CD4-positive, alpha-beta T cell treated with Interleukin-15 for 1 hour (primary cell): ENCODE measurements at regions not wholly inside any gene's neighbourhood (a gene's known extent, or its start where the extent isn't known, plus 50 kb on each side); places are given as distances from the start of the nearest gene placed in this dataset.
"Not testable (repeated sequence)": the region's sequence is repeated elsewhere in the genome, so short reads cannot be mapped to it uniquely, and the experiment has no call there.

ENCODE experiments used
- DNase-seq: peaks from one replicate; pipeline ENCODE4 v3.0.0-alpha.2; 2020

- DNase-seq: no peak
Observed at GRCh38 chr20:48461091-48461734, 366.6 kb downstream of the PREX1 start.

- no peak for DNase-seq
Observed at GRCh38 chr20:48460681-48461080, 367.1 kb downstream of the PREX1 start.

DNA sequence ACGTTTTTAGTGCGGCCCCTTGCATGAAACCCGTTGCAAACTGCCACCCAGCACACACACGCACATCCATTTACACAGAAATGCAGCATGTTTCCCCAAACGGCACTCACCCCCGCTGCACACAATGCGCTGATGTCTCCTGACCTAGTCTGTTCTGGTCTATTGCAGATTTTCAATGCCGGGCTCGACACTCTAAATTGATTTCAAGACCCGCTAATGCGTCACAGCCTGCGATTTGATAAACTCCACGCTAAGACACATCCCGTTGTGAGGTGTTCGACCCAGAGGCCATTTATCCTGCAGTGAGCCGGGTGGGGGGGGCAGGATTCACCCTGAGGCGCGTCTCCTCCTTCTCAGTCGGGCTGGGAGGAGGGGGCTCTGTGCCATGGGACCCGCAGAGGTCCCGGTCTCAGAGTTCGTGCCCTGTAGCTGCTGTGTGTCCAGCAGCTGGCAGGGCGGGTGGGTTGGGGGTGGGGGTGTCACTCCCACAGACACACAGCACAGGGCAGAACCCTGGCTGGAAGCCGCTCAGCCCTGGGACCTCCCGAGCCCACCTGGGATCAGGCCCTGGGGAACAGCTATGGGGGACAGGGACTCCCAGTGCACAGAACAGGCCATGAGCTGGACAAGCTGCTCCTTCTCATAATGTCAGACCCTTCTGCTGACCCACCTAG lies 367.9 kb downstream of the PREX1 start:
- peak; percentile 7 for DNase-seq

DNA sequence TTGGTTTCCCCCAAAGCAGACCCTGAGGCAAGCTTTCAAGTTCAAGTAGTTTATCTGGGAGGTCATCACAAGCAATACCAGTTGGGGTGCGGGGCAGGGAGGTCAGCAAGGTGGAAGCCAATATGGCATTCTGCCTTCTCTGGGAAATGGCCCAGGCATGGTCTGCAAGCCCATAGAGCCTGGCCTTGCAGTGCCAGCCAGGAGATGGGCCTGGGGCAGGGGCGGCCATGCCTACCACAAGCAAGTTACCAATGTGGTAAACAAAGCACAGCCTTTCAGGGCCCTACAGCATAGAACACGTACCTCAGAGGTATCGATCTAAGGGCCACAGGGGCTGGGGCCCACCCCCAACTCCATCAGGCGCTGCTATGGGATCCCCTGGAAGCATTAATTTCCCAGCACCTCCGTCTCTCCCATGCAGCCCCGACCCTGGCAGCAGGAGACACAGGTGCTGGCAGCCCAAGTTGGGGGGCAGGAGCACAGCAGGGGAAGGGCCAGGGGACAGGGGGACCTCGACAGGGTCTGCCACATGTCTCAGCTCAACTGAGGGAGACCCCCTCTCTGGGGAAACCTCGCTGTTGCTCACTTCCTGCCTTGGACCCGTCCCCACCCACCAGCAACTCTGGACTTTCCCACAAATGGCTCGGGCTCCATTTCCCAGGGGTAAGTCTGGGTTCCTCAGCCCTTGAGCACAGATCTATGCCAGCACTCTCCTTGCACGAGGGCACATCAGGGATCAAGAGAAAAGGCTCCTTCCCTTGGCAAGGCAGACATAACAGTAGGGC lies 369.0 kb downstream of the PREX1 start:
- DNase-seq: peak; percentile 10

- no peak for DNase-seq
Observed at GRCh38 chr20:48458003-48458377, 369.8 kb downstream of the PREX1 start.

DNA sequence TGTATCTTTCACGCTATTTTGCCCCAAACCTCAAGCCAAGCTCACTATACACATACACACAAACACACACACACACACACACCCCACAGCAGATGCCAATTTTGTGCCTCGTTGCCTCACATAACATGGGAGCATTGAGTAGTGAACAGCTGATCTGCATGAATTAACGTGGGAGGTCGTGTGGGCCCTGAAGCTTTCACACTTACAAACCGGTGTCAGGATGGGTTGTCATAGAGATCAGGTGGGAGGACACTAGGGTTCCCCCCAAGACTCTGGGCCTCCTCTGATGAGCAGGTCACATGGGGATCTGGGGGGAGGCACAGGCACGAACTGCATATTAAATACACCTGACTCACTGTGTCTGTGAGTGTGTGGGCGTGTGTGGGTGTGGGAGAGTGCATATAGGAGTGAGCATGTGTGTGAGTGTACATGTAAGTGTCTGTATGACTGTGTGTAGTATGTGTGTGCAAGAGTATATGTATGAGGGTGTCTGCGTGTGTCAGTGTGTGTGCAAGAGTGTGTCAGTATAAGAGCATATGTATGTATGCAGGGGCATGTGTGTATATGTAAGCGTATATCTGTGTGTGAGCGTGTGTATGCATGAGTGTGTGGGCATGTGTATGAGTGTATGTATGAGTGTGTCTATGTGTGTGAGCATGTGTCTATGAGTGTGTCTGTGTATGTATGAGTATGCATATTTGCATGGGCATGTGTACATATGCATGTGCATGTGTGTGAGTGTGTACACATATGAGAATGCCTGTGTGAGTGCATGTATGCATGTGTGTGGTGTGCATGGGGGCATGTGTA lies 370.4 kb downstream of the PREX1 start:
- DNase-seq: no peak

GRCh38 chr20:48456366-48457192 lies 371.2 kb downstream of the PREX1 start:
- no peak for DNase-seq

GRCh38 chr20:48455651-48456365 lies 372.0 kb downstream of the PREX1 start:
- peak; percentile 9 for DNase-seq

DNA sequence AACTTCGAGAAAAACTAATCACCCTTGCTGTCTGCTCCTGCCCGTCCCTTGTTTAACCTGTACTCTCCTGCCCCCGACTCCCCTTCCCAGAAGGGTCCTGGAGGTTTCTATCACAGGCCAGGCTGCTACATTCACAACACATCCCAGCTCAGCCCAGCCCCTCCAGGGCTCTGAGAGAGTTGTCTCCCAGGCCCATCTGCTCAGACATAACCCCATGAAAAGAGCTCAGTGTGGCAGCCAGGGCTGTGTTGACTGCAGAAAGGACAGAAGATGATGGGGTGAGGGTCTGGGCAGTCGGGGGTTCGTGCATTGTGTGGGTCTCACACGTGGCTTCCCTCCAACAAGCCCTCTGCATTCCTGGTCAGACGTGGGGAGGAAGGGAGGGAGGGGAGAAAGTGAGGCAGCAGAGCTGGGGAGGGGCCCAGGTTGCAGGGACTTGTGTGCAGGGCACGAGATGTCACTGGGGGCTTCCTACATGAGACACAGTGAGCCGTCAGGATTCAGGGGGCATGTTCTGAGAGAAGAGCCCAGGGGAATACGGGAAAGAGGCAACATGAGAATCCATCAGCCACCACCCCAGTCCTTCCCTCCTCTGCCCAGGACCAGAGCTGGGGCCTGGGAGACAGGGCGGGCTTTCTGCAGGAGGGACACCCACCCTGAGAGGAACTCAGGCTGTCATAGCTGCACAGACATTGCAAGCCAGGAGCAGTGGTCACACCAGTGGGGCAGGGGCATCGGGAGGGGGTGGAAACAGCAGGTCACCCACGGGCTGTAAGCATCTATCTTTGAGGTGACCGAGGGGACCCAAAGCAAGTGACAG lies 372.9 kb downstream of the PREX1 start:
- peak; percentile 13 for DNase-seq

DNA sequence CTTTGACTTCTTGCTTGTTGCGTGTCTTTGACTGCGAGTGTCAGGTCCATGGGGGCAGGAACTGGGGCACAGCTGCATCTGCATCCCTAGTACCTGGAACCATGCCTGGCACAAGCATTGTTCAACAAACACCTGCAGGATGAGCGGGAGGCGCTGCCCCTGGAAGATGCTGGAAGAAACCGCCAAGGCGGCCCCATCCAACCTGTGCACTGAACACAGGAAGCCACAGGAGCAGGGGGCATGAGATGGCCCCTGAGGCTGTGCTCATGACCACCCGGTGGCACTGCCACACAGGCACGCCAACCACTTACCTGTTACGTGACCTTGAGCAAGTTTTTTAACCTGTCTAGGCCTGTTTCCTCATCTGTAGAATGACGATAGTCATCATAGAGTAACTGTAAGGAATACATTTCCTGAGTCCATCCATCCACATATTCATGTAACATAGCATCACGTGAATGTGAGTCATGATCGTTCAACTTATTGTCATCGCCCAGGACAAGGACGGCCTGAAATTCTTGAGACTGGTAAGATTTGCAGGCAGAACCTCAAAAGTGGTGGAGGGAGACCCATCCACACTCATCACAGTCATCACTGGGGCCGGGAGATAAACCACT lies 374.2 kb downstream of the PREX1 start:
- peak; percentile 14 for DNase-seq

DNA sequence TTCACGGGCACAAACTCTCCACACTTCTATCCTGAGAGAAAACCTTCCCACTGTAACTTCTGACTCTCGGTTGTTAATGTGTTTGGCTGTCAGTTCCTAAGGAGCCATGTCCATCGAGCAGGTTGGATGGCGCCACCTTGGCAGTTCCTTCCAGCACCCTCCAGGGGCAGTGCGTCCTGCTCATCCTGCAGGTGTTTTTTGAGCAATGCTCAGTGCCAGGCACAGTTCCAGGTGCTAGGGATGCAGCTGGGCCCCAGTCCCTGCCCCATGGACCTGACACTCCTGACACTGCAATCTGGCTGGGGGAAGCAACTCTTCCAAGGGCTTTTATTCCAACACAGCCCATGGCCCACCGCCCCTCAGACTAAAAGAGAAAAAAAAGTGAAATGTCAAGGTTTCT lies 376.4 kb downstream of the PREX1 start:
- DNase-seq: peak; percentile 1

GRCh38 chr20:48448666-48449600 lies 378.9 kb downstream of the PREX1 start:
- no peak for DNase-seq

DNA sequence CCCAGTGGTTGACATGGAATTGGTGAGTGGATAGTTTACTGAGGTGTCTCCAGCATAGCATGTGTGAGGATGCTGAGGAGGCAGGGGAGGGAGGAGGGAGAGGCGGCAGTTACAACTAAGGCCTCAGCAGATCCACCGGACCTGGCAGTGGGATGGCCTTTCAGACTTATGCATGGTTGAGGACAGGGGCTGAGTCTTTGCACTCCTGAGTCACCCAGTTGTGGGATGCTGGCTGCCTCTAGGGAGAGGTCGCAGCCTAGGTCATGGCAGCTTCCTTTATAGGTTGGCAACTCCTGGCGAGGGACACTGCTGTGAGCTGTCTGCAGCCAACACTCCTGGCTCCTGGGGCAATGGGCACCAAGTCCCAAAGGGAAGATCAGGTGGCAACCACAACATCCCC lies 380.3 kb downstream of the PREX1 start:
- no peak for DNase-seq

GRCh38 chr20:48445827-48446226 lies 382.0 kb downstream of the PREX1 start:
- DNase-seq: no peak

GRCh38 chr20:48444249-48444648 lies 383.6 kb downstream of the PREX1 start:
- DNase-seq: no peak

- DNase-seq: no peak
Observed at GRCh38 chr20:48440916-48441315, 386.9 kb downstream of the PREX1 start.

DNA sequence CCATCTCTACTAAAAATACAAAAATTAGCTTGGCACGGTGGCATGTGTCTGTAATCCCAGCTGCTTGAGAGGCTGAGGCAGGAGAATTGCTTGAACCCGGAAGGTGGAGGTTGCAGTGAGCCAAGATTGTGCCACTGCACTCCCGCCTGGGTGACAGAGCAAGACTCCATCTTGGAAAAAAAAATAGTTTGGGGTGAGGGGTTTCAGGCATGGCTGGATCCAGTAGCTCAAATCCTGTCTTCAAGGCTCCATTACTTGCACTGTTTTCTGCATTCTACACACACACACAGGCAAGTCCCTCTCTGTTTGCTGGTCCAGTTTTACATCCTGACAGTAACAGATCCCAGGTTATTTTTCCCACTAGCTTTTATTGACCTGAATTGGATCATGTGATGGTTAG lies 387.5 kb downstream of the PREX1 start:
- DNase-seq: not testable (repeated sequence)

DNA sequence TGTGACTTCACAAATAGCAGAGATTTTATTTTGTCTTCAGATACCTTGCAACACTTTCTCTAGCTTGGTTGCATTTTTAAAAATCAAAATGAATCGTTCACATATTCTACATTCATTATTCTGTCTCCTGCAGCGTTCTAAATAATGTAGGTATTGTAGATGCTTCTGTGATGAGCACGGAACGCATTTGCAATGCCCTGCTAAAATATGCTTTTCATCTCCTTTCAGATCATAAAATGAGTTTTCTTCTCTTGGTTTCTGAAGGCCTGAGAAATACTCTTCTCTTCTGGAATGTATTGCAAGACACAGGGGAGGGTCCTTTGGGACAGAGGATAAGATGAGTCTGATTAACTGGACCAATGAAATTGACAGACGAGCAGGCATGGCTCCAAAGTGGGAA lies 390.7 kb downstream of the PREX1 start:
- DNase-seq: no peak

DNA sequence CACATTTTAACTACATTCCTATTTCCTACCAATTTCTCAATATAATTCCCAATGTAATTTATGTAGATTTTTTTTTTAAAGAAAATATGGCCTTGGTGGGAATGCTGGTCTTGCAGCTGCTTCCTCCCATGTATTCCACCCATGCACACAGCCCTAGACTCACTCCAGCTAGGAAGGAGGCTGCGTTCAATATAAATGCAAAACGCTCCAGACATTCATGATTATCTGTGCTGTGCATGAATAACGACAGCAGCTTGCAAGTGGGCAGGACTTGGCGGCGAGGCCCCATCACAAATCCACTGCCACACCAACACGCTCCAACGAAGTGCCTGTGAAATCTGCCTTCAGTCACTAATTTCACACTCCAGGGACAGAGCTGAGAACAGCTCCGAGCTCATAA lies 391.2 kb downstream of the PREX1 start:
- DNase-seq: not testable (repeated sequence)
